Liver (tissue), 8 donors: ENCODE measurements at regions not wholly inside any gene's neighbourhood (a gene's known extent, or its start where the extent isn't known, plus 50 kb on each side); places are given as distances from the start of the nearest gene placed in this dataset.

ENCODE experiments used
- DNase-seq: peaks from one replicate; pipeline ENCODE4 v3.0.0-alpha.2; 2017; ENCODE audit warnings: low spot score
- H3K27ac ChIP-seq, 2 donors: one replicate each; pipeline ENCODE4 v1.7.0; 2013; ENCODE audit warnings: inconsistent platforms in 2 of 2, low read length in 2 of 2, control low read depth in 1 of 2, low read depth in 1 of 2, mild to moderate bottlenecking in 1 of 2
- H3K27me3 ChIP-seq, 4 donors: one replicate each; pipeline versions ENCODE4 v1.6.1 to v1.7.0; 2013; ENCODE audit warnings: low read length in 3 of 4, inconsistent platforms in 1 of 4, mild to moderate bottlenecking in 1 of 4, moderate library complexity in 1 of 4; ENCODE audit not compliant: control insufficient read depth in 4 of 4, insufficient read depth in 4 of 4
- H3K36me3 ChIP-seq, 4 donors: one replicate each; pipeline versions ENCODE4 v1.6.1 to v1.7.0; 2013; ENCODE audit warnings: low read length in 3 of 4, mild to moderate bottlenecking in 3 of 4, low read depth in 1 of 4, moderate library complexity in 1 of 4; ENCODE audit not compliant: control insufficient read depth in 4 of 4, insufficient read depth in 3 of 4
- H3K4me1 ChIP-seq, 4 donors: one replicate each; pipeline versions ENCODE4 v1.6.1 to v1.7.0; 2013; ENCODE audit warnings: low read length in 3 of 4, mild to moderate bottlenecking in 3 of 4, moderate library complexity in 1 of 4; ENCODE audit not compliant: control insufficient read depth in 4 of 4, insufficient read depth in 4 of 4
- H3K4me3 ChIP-seq, 3 donors: one replicate each; pipeline versions ENCODE4 v1.6.1 to v1.7.0; 2013; ENCODE audit warnings: low read length in 3 of 3, control low read depth in 1 of 3, low read depth in 1 of 3, mild to moderate bottlenecking in 1 of 3
- H3K9ac ChIP-seq, 2 donors: one replicate each; pipeline ENCODE4 v1.7.0; 2013; ENCODE audit warnings: low read length in 2 of 2, mild to moderate bottlenecking in 2 of 2, moderate library complexity in 2 of 2, control low read depth in 1 of 2, low read depth in 1 of 2
- H3K9me3 ChIP-seq, 4 donors: one replicate each; pipeline versions ENCODE4 v1.6.1 to v1.7.0; 2013; ENCODE audit warnings: low read length in 3 of 4; ENCODE audit not compliant: control insufficient read depth in 4 of 4
- CTCF ChIP-seq: fragments of 150-350 bp; IDR thresholded peaks from 2 replicates; pipeline ENCODE4 v1.5.1; 2017; ENCODE audit warnings: improper control_type of control experiment, low read depth, low read length; ENCODE audit not compliant: missing input control
- EGR1 ChIP-seq, 2 donors: IDR thresholded peaks; 2 replicates each; pipeline ENCODE4 v1.6.1; 2016 to 2018; ENCODE audit warnings: antibody characterized with exemption in 2 of 2, low read depth in 2 of 2
- FOXA1 ChIP-seq: IDR thresholded peaks from 2 replicates; pipeline ENCODE4 v1.6.1; 2016; ENCODE audit warnings: antibody characterized with exemption
- FOXA2 ChIP-seq: IDR thresholded peaks from 2 replicates; pipeline ENCODE4 v1.6.1; 2016; ENCODE audit warnings: antibody characterized with exemption
- GABPA ChIP-seq, 2 donors: IDR thresholded peaks in 1 of 2; conservative IDR thresholded peaks in 1 of 2; 2 replicates each; pipeline ENCODE4 v1.6.1; 2016; ENCODE audit warnings: antibody characterized with exemption in 2 of 2, mild to moderate bottlenecking in 1 of 2, moderate library complexity in 1 of 2
- HNF4A ChIP-seq, 2 donors: conservative IDR thresholded peaks; 2 replicates each; pipeline ENCODE4 v1.6.1; 2016; ENCODE audit warnings: antibody characterized with exemption in 2 of 2, mild to moderate bottlenecking in 2 of 2
- HNF4G ChIP-seq: IDR thresholded peaks from 2 replicates; pipeline ENCODE4 v1.6.1; 2016; ENCODE audit warnings: antibody characterized with exemption
- JUND ChIP-seq, 2 donors: IDR thresholded peaks; 2 replicates each; pipeline ENCODE4 v1.6.1; 2016; ENCODE audit warnings: antibody characterized with exemption in 2 of 2
- MAX ChIP-seq: IDR thresholded peaks from 2 replicates; pipeline ENCODE4 v1.6.1; 2016; ENCODE audit warnings: antibody characterized with exemption
- NR2F2 ChIP-seq: IDR thresholded peaks from 2 replicates; pipeline ENCODE4 v1.6.1; 2016; ENCODE audit warnings: antibody characterized with exemption
- RAD21 ChIP-seq, 2 donors: IDR thresholded peaks; 2 replicates each; pipeline ENCODE4 v1.6.1; 2016; ENCODE audit warnings: antibody characterized with exemption in 2 of 2, mild to moderate bottlenecking in 2 of 2
- RXRA ChIP-seq, 2 donors: IDR thresholded peaks; 2 replicates each; pipeline ENCODE4 v1.6.1; 2017 to 2018; ENCODE audit warnings: antibody characterized with exemption in 2 of 2, mild to moderate bottlenecking in 1 of 2
- SP1 ChIP-seq: IDR thresholded peaks from 2 replicates; pipeline ENCODE4 v1.6.1; 2018; ENCODE audit warnings: antibody characterized with exemption, mild to moderate bottlenecking
- TAF1 ChIP-seq: conservative IDR thresholded peaks from 2 replicates; pipeline ENCODE4 v1.6.1; 2016; ENCODE audit warnings: antibody characterized with exemption, mild to moderate bottlenecking
- YY1 ChIP-seq: IDR thresholded peaks from 2 replicates; pipeline ENCODE4 v1.6.1; 2016; ENCODE audit warnings: antibody characterized with exemption, mild to moderate bottlenecking
- ZBTB33 ChIP-seq: IDR thresholded peaks from 2 replicates; pipeline ENCODE4 v1.6.1; 2016; ENCODE audit warnings: antibody characterized with exemption
- WGBS: extraction: QIAGEN DNeasy Blood & Tissue Kit; methylation state at CpG from one replicate; pipeline ENCODE4 v1.1.7; 2013; 5-methylcytosine and 5-hydroxymethylcytosine counted together
- TF ChIP-seq, protein P1 (sequence below): IDR thresholded peaks from 2 replicates; pipeline ENCODE4 v1.6.1; 2016; ENCODE audit warnings: antibody characterized with exemption
- TF ChIP-seq, protein P2 (sequence below): IDR thresholded peaks from 2 replicates; pipeline ENCODE4 v1.6.1; 2016; ENCODE audit warnings: antibody characterized with exemption, mild to moderate bottlenecking
- donor health status: healthy.
- donor health status: healthy.
- donor health status: healthy.
- donor health status: healthy.
- donor health status: healthy.

DNA sequence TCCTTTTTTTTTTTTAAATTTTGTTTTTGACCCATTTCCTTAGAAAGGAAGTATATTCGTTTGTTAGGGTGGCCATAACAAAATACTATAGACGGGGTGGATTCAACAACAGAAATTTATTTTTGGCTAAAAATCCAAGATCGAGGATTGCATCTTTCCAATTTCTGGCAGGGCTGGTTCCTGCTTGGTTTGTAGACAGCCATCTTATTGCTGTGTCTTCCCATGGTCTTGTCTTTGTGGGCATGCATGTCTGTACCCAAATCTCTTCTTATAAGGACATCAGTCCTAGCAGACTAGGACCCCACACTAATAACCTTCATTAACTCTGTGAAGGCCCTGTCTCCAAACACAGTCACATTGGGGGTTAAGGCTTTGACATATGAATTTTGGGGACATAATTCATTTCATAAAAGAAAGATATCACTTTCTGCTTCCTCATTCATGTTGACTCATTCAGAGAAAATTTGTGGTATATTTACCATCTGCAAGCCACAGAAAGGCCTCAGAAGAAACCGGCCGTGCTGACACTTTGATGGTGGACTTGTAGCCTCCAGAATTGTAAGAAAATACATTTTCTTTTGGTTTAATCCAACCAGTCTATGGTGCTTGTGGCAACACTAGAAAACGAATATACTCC lies 262.1 kb downstream of the LPIN1 start:
- Histone ChIP-seq H3K9ac (no peak overlapping the region), H3K27ac (peak overlapping the region in 1 of 2 donors; percentile 20), H3K4me3 (no peak overlapping the region), H3K4me1 (peaks cover 0 to 35% (median 21%) of the 10 kb centered on the region in 4 donors), H3K9me3 (no peaks in the 10 kb centered on the region), H3K36me3 (no peaks in the 10 kb centered on the region), H3K27me3 (no peaks in the 10 kb centered on the region)
- TF ChIP-seq SP1, result no peak
- no peak for DNase-seq
- 79% methylated on average over 6 of the region's 6 CpGs for WGBS

- Histone ChIP-seq H3K27ac (peak overlapping the region in 1 of 2 donors; percentile 79), H3K27me3 (no peaks in the 10 kb centered on the region), H3K4me1 (peaks cover 0 to 35% (median 21%) of the 10 kb centered on the region in 4 donors), H3K4me3 (no peak overlapping the region), H3K9ac (no peak overlapping the region), H3K9me3 (no peaks in the 10 kb centered on the region), H3K36me3 (no peaks in the 10 kb centered on the region)
- TF ChIP-seq, protein P1, sequence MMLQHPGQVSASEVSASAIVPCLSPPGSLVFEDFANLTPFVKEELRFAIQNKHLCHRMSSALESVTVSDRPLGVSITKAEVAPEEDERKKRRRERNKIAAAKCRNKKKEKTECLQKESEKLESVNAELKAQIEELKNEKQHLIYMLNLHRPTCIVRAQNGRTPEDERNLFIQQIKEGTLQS, result no peak
- TF ChIP-seq YY1 (no peak), HNF4G (no peak), HNF4A (conservative IDR thresholded peaks at IDR 0.05) (no peak), NR2F2 (no peak), SP1 (no peak), GABPA (IDR thresholded peaks at IDR 0.05 in 1 of 2, conservative IDR thresholded peaks at IDR 0.05 in 1 of 2) (no peak), RXRA (IDR thresholded peaks at IDR 0.05) (no peak), ZBTB33 (no peak), CTCF (no peak), FOXA1 (no peak), FOXA2 (no peak), TAF1 (no peak), RAD21 (IDR thresholded peaks at IDR 0.05) (no peak), JUND (IDR thresholded peaks at IDR 0.05) (no peak), EGR1 (IDR thresholded peaks at IDR 0.05; ENCODE audit: low read depth in 2 of 2) (no peak), MAX (no peak)
- TF ChIP-seq, protein P2, sequence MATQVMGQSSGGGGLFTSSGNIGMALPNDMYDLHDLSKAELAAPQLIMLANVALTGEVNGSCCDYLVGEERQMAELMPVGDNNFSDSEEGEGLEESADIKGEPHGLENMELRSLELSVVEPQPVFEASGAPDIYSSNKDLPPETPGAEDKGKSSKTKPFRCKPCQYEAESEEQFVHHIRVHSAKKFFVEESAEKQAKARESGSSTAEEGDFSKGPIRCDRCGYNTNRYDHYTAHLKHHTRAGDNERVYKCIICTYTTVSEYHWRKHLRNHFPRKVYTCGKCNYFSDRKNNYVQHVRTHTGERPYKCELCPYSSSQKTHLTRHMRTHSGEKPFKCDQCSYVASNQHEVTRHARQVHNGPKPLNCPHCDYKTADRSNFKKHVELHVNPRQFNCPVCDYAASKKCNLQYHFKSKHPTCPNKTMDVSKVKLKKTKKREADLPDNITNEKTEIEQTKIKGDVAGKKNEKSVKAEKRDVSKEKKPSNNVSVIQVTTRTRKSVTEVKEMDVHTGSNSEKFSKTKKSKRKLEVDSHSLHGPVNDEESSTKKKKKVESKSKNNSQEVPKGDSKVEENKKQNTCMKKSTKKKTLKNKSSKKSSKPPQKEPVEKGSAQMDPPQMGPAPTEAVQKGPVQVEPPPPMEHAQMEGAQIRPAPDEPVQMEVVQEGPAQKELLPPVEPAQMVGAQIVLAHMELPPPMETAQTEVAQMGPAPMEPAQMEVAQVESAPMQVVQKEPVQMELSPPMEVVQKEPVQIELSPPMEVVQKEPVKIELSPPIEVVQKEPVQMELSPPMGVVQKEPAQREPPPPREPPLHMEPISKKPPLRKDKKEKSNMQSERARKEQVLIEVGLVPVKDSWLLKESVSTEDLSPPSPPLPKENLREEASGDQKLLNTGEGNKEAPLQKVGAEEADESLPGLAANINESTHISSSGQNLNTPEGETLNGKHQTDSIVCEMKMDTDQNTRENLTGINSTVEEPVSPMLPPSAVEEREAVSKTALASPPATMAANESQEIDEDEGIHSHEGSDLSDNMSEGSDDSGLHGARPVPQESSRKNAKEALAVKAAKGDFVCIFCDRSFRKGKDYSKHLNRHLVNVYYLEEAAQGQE, result no peak
- DNase-seq, result no peak
- WGBS, result 81% methylated on average over 3 of the region's 3 CpGs
Measured at GRCh38 chr2:12009323-12009905, 263.0 kb downstream of the LPIN1 start.
